ENCODE measurements at regions not wholly inside any gene's neighbourhood (a gene's known extent, or its start where the extent isn't known, plus 50 kb on each side); places are given as distances from the start of the nearest gene placed in this dataset.

- Histone ChIP-seq H3K4me1 (ENCODE audit: insufficient read depth, low read length) (no peaks in the 10 kb centered on the region), H3K27ac (ENCODE audit: low read depth, low read length) (no peak overlapping the region), H3K36me3 (ENCODE audit: insufficient read depth, low read length) (no peaks in the 10 kb centered on the region), H3K27me3 (ENCODE audit: insufficient read depth, low read length, poor library complexity, severe bottlenecking) (no peaks in the 10 kb centered on the region), H3K9me3 (ENCODE audit: low read length) (no peaks in the 10 kb centered on the region), H3K4me3 (ENCODE audit: low read length) (no peak overlapping the region)
- Mint-ChIP-seq H3K9me3 (no peaks in the 10 kb centered on the region), H3K27ac (no peak overlapping the region), H3K27me3 (no peaks in the 10 kb centered on the region), H3K4me3 (no peak overlapping the region), H3K36me3 (no peaks in the 10 kb centered on the region), H3K4me1 (no peaks in the 10 kb centered on the region)
- DNase-seq, result no peak
- ChIA-PET POLR2A (no interaction called here), CTCF (interaction anchor here (1.6 kb wide), 1 partner anchor 13 kb away, joined by 3 read pairs; no protein-coding TSS in a partner anchor)
These were observed 209.3 kb downstream of the CD47 start for GRCh38 chr3:107881509-107881908.

- no peaks in the 10 kb centered on the region for H3K36me3 Mint-ChIP-seq
- no peaks in the 10 kb centered on the region for H3K27me3 ChIP-seq (ENCODE audit: insufficient read depth, low read length, poor library complexity, severe bottlenecking)
- CTCF ChIA-PET, result no interaction called here
- H3K27me3 Mint-ChIP-seq, result no peaks in the 10 kb centered on the region
- no peak for DNase-seq
- H3K4me3 ChIP-seq (ENCODE audit: low read length), result no peak overlapping the region
- H3K27ac Mint-ChIP-seq, result no peak overlapping the region
- H3K36me3 ChIP-seq (ENCODE audit: insufficient read depth, low read length), result no peaks in the 10 kb centered on the region
- no peak overlapping the region for H3K27ac ChIP-seq (ENCODE audit: low read depth, low read length)
- no peaks in the 10 kb centered on the region for H3K4me1 Mint-ChIP-seq
- H3K4me1 ChIP-seq (ENCODE audit: insufficient read depth, low read length), result no peaks in the 10 kb centered on the region
- H3K9me3 Mint-ChIP-seq, result no peaks in the 10 kb centered on the region
- POLR2A ChIA-PET, result no interaction called here
- H3K9me3 ChIP-seq (ENCODE audit: low read length), result no peaks in the 10 kb centered on the region
- H3K4me3 Mint-ChIP-seq, result no peak overlapping the region
These were observed 210.1 kb downstream of the CD47 start for GRCh38 chr3:107880702-107881101.

GRCh38 chr3:107877936-107878335 is 212.9 kb downstream of the CD47 start:
- ChIA-PET CTCF (no interaction called here), POLR2A (no interaction called here)
- Mint-ChIP-seq H3K27me3 (no peaks in the 10 kb centered on the region), H3K27ac (no peak overlapping the region), H3K36me3 (no peaks in the 10 kb centered on the region), H3K4me3 (no peak overlapping the region), H3K9me3 (no peaks in the 10 kb centered on the region), H3K4me1 (no peaks in the 10 kb centered on the region)
- no peaks in the 10 kb centered on the region for H3K27me3 ChIP-seq (ENCODE audit: insufficient read depth, low read length, poor library complexity, severe bottlenecking)
- H3K4me1 ChIP-seq (ENCODE audit: insufficient read depth, low read length), result no peaks in the 10 kb centered on the region
- no peak for DNase-seq
- H3K36me3 ChIP-seq (ENCODE audit: insufficient read depth, low read length), result no peaks in the 10 kb centered on the region
- no peak overlapping the region for H3K27ac ChIP-seq (ENCODE audit: low read depth, low read length)
- no peaks in the 10 kb centered on the region for H3K9me3 ChIP-seq (ENCODE audit: low read length)
- no peak overlapping the region for H3K4me3 ChIP-seq (ENCODE audit: low read length)

- Histone ChIP-seq H3K27ac (ENCODE audit: low read depth, low read length) (no peak overlapping the region), H3K4me1 (ENCODE audit: insufficient read depth, low read length) (no peaks in the 10 kb centered on the region), H3K4me3 (ENCODE audit: low read length) (no peak overlapping the region), H3K9me3 (ENCODE audit: low read length) (no peaks in the 10 kb centered on the region), H3K36me3 (ENCODE audit: insufficient read depth, low read length) (no peaks in the 10 kb centered on the region), H3K27me3 (ENCODE audit: insufficient read depth, low read length, poor library complexity, severe bottlenecking) (no peaks in the 10 kb centered on the region)
- Mint-ChIP-seq H3K9me3 (peaks cover 0 to 4% (median 0%) of the 10 kb centered on the region in 5 donors), H3K27me3 (peaks cover 5 to 7% of the 10 kb centered on the region in 2 donors), H3K4me1 (no peaks in the 10 kb centered on the region), H3K27ac (no peak overlapping the region), H3K36me3 (no peaks in the 10 kb centered on the region), H3K4me3 (no peak overlapping the region)
- CTCF ChIA-PET, result no interaction called here
- POLR2A ChIA-PET, result no interaction called here
- DNase-seq, result no peak
These were observed 219.7 kb downstream of the CD47 start for GRCh38 chr3:107870943-107871638.

- Histone ChIP-seq H3K4me3 (ENCODE audit: low read length) (no peak overlapping the region), H3K36me3 (ENCODE audit: insufficient read depth, low read length) (no peaks in the 10 kb centered on the region), H3K27ac (ENCODE audit: low read depth, low read length) (no peak overlapping the region), H3K27me3 (ENCODE audit: insufficient read depth, low read length, poor library complexity, severe bottlenecking) (no peaks in the 10 kb centered on the region), H3K9me3 (ENCODE audit: low read length) (no peaks in the 10 kb centered on the region), H3K4me1 (ENCODE audit: insufficient read depth, low read length) (no peaks in the 10 kb centered on the region)
- ChIA-PET CTCF (no interaction called here), POLR2A (no interaction called here)
- H3K4me1 Mint-ChIP-seq, result no peaks in the 10 kb centered on the region
- H3K4me3 Mint-ChIP-seq, result no peak overlapping the region
- peaks cover 7 to 8% of the 10 kb centered on the region in 2 donors for H3K27me3 Mint-ChIP-seq
- no peak for DNase-seq
- H3K27ac Mint-ChIP-seq, result no peak overlapping the region
- H3K36me3 Mint-ChIP-seq, result no peaks in the 10 kb centered on the region
- H3K9me3 Mint-ChIP-seq, result peaks cover 0 to 4% (median 0%) of the 10 kb centered on the region in 5 donors
These were observed 220.7 kb downstream of the CD47 start for GRCh38 chr3:107870096-107870495.

GRCh38 chr3:107868449-107868848 is 222.4 kb downstream of the CD47 start:
- DNase-seq, result no peak
- H3K27ac ChIP-seq (ENCODE audit: low read depth, low read length), result no peak overlapping the region
- no peaks in the 10 kb centered on the region for H3K9me3 ChIP-seq (ENCODE audit: low read length)
- H3K4me3 Mint-ChIP-seq, result no peak overlapping the region
- H3K4me1 Mint-ChIP-seq, result no peaks in the 10 kb centered on the region
- H3K4me3 ChIP-seq (ENCODE audit: low read length), result no peak overlapping the region
- H3K4me1 ChIP-seq (ENCODE audit: insufficient read depth, low read length), result no peaks in the 10 kb centered on the region
- H3K27ac Mint-ChIP-seq, result no peak overlapping the region
- ChIA-PET CTCF (no interaction called here), POLR2A (no interaction called here)
- H3K36me3 ChIP-seq (ENCODE audit: insufficient read depth, low read length), result no peaks in the 10 kb centered on the region
- H3K9me3 Mint-ChIP-seq, result peaks cover 0 to 4% (median 0%) of the 10 kb centered on the region in 5 donors
- no peaks in the 10 kb centered on the region for H3K27me3 ChIP-seq (ENCODE audit: insufficient read depth, low read length, poor library complexity, severe bottlenecking)
- H3K27me3 Mint-ChIP-seq, result peaks cover 8 to 9% of the 10 kb centered on the region in 2 donors
- no peaks in the 10 kb centered on the region for H3K36me3 Mint-ChIP-seq

- no peak for DNase-seq
- Mint-ChIP-seq H3K9me3 (no peaks in the 10 kb centered on the region), H3K27ac (no peak overlapping the region), H3K36me3 (no peaks in the 10 kb centered on the region), H3K4me3 (no peak overlapping the region), H3K4me1 (peaks cover 0 to 3% (median 2%) of the 10 kb centered on the region in 3 donors), H3K27me3 (peaks cover 3 to 11% of the 10 kb centered on the region in 2 donors)
- no peaks in the 10 kb centered on the region for H3K4me1 ChIP-seq (ENCODE audit: insufficient read depth, low read length)
- H3K27ac ChIP-seq (ENCODE audit: low read depth, low read length), result no peak overlapping the region
- H3K9me3 ChIP-seq (ENCODE audit: low read length), result no peaks in the 10 kb centered on the region
- ChIA-PET CTCF (no interaction called here), POLR2A (no interaction called here)
- H3K4me3 ChIP-seq (ENCODE audit: low read length), result no peak overlapping the region
- no peaks in the 10 kb centered on the region for H3K36me3 ChIP-seq (ENCODE audit: insufficient read depth, low read length)
- no peaks in the 10 kb centered on the region for H3K27me3 ChIP-seq (ENCODE audit: insufficient read depth, low read length, poor library complexity, severe bottlenecking)
These were observed 228.9 kb downstream of the CD47 start for GRCh38 chr3:107861904-107862303.

GRCh38 chr3:107861422-107861821 is 229.4 kb downstream of the CD47 start:
- Mint-ChIP-seq H3K9me3 (no peaks in the 10 kb centered on the region), H3K4me1 (peaks cover 0 to 3% (median 2%) of the 10 kb centered on the region in 3 donors), H3K36me3 (no peaks in the 10 kb centered on the region), H3K27ac (no peak overlapping the region), H3K27me3 (peaks cover 3 to 9% of the 10 kb centered on the region in 2 donors), H3K4me3 (no peak overlapping the region)
- CTCF ChIA-PET, result no interaction called here
- Histone ChIP-seq H3K27ac (ENCODE audit: low read depth, low read length) (no peak overlapping the region), H3K4me1 (ENCODE audit: insufficient read depth, low read length) (no peaks in the 10 kb centered on the region), H3K9me3 (ENCODE audit: low read length) (no peaks in the 10 kb centered on the region), H3K27me3 (ENCODE audit: insufficient read depth, low read length, poor library complexity, severe bottlenecking) (no peaks in the 10 kb centered on the region), H3K4me3 (ENCODE audit: low read length) (no peak overlapping the region), H3K36me3 (ENCODE audit: insufficient read depth, low read length) (no peaks in the 10 kb centered on the region)
- DNase-seq, result no peak
- POLR2A ChIA-PET, result no interaction called here

All from CD8-positive, alpha-beta memory T cell (primary cell).